ENCODE measurements at regions not wholly inside any gene's neighbourhood (a gene's known extent, or its start where the extent isn't known, plus 50 kb on each side); places are given as distances from the start of the nearest gene placed in this dataset.

DNA sequence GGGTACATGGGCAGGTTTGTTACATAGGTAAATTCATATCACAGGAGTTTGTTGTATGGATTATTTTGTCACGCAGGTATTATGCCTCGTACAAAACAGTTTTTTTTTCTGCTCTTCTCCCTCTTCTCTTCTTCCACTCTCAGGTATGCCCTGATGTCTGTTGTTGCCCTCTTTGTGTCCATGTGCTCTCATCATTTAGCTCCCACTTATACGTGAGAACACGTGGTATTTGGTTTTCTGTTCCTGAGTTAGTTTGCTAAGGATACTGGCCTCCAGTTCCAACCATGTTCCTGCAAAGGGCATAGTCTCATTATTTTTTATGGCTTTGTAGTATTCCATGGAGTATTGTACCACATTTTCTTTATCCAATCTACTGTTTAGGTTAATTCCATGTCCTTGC is 65.7 kb downstream of the UNC5CL start:
- DNase-seq (ENCODE audit: low spot score), result no peak

DNA sequence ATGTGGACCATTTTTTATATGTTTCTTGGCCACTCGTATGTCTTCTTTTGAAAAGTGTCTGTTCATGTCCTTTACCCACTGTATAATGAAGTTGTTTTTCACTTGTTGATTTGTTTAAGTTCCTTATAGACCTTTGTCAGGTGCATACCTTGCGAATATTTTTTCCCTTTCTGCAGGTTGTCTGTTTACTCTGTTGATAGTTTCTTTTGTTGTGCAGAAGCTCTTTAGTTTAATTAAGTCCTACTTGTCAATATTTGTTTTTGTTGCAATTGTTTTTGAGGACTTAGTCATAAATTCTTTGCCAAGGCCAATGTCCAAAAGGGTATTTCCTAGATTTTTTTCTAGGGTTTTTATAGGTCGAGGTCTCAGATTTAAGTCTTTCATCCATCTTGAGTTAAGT is 66.2 kb downstream of the UNC5CL start:
- no peak for DNase-seq (ENCODE audit: low spot score)

DNA sequence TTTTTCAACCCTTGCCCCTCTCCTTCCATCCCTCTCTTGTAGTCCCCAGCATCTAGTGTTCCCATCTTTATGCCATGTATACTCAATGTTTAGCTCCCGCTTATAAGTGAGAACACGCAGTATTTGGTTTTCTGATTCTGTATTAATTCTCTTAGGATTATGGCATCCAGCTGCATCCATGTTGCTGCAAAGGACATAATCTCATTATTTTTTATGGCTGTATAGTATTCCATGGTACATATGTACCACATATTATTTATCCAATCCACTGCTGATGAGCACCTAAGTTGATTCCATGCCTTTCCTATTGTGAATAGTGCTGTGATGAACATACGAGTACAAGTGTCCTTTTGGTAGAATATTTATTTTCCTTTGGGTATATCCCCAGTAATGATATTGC is 66.8 kb downstream of the UNC5CL start:
- DNase-seq (ENCODE audit: low spot score), result no peak

DNA sequence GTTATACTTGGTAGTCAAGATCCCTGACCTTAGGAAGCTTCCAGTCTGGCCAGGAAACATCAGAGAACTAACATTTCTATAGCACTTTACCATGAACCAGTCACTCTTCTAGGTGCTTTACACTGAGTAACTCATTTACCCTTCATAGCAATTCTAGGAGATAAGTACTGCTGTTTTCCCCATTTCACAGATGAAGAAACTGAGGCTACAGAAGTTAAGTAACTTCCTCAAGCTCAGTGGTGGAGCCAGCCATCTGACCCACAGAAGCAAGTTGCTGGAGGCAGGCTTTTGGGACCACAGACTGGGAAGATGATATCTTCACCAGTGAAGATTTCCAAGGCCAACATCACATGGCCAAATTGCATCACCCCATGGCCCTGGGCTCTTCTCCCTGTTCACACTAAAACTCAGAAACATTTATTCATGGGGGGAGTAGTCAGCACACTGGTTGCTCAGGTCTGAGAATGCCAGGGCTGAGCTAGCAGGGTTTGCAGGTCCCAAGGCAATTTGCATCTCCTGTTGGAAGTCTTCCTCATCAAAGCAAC is 70.3 kb downstream of the UNC5CL start:
- DNase-seq (ENCODE audit: low spot score), result no peak

DNA sequence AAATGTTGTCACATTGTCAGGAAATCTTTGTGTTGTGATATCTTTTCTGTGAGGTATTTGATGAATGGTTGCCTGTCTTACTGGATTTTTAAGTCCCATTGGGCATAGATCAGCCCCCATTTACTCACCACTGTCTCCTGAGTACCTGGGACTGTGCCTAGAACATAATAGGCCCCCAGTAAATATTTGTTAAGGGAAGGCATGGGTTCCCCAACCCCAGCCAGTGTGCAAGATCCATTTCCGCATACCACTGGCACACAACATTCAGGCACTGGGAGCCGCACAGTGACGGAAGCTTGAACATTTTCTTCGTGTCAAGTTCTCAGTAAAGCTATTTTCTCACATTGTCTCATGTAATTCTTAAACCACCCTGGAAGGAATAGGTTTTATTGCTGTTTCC is 72.2 kb downstream of the UNC5CL start:
- DNase-seq (ENCODE audit: low spot score), result no peak

DNA sequence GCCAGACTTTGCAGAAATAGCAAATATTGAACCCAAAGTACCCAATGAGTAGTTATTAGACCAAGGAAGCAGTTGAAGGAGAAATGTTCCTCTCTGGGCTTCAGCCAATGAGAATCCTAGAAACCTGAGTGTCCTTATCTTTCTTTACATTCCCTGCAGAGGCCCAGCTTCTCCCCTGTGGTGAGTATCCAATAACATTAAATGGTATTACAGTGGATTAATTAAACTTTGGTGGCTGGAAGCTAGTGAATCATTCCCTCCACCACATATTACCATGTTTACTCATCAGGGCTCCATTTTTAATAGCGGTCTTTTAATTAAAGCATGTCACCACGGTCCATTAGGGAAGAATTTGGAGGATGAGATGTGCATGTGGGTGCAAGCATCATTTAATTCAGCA is 74.0 kb downstream of the UNC5CL start:
- no peak for DNase-seq (ENCODE audit: low spot score)

DNA sequence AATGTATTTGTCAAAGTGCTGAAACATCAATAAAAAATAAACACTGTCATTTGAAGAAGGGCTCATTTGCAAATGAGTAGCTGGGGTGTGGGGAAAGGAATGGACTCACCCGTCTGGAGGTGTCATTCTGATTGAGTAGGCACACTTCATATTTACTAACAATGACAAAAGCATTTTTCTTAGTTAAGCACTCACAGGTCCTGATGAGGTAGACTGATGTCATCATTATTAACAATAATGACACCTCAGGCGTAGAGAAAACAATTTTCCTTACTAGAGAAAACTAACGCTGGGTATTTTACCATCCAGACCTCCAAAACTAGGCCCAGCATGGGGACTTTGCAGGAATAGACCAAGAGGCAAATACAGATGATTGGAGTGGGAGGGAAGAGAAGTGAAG is 76.0 kb downstream of the UNC5CL start:
- no peak for DNase-seq (ENCODE audit: low spot score)

DNA sequence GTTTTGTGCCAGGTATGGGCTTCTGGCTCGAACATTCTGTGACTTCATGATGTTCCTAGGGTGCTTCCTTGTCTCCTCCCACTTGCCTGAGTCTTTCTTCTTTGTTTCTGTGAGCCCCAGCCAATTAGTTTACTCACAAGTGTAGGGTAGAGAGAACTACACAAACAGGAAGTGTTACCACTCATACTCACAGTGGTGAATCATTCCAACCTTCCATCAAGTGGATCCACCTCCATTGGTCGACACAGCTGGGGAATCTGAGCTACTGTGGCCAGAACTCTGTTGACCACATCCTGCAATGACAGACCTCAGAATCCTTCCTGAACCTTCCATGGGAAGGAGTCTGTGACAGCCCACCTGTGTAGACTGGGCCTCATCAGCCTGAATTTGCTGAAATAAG is 76.8 kb downstream of the UNC5CL start:
- no peak for DNase-seq (ENCODE audit: low spot score)

DNA sequence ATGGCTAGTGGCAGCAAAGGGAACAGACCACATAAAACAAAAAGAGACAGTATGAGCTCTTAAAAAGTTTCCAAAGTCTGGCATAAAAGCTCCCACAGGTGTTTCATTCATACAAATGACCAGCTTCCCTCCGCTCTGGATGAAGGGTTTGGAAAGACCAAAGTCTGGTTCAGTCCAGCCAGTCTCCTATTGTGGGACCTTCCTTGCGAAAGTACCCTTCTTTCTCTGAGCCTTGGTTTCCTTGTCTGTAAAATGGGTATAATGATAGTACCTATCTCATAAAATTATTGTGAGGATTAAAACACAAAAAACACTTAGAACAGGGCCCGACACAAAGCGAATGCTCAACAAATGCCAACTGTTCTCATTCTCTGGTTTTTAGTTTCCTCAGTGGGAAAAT is 77.2 kb downstream of the UNC5CL start:
- no peak for DNase-seq (ENCODE audit: low spot score)

DNA sequence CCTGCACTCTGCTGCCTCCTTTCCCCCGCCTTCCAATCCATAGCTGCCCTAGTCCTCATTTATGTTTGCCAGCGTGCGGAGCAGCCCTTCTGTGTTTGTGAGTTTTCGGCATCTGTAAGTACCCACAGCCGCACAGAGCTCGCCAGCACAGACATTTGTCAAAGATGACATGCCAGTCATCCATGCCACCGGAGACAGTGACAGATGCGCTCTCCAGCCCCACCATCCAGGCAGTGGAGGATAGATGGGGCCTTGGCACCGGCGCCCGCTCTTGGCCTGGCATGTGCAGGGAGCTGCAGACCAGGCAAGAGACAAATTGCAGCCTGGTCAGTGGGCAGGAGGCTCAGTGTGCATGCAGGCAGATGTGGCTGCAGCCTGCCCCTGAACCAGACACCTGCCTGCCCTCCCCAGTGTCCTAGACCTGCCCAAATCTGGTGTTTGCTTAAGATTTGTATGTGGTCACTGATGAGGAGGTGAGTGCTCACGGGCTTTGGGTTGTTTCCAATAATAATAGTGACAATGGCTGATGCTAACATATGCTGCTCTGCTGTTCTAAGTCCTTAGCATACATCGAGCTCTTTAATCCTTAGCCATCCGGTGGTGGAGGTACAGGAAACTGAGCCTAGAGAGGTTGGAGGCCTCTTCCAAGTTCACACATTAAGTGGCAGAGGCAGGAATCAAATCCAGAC is 78.1 kb downstream of the UNC5CL start:
- no peak for DNase-seq (ENCODE audit: low spot score)

DNA sequence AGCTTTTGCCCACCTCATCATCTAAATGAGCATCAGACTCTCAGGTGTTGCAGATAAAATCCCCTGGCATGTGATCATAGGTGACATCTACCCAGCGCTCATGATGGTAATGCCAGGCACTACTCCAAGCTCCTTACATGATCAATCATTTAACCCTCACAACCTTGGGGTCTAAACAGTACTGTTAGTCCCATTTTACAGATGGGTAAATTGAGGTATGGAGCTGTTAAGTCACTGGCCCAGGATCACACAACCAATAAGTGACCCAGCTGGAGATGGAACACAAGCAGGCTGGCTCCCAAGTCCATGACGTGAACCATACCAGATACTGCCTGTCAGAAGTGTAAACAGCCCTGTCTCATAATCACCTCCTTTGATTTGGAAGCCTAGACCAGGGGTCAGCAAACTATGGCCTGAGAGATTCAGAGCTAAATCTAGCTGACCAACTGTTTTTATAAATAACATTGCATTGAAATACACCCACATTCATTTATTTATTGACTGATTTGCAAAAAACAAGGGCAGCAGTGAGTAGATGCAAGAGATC is 79.2 kb downstream of the UNC5CL start:
- DNase-seq (ENCODE audit: low spot score), result no peak

DNA sequence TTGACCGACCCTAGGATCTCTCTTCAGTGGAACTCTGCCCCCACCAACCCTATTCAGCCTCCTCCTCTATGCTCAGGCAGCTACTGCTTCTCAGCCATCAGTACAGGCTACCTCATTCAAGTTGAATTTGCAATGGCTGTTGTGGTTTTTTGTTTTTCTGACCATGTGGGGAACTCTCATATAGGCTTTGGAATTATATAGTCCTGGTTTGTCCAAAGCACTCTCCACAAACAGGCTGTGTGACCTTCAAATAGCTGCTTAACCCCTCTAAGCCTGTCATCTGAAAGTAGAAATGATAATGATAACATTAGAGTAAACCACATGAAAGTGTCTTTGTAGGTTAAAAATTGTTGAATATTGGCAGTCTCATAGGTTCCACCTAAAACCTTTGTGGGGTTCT is 80.3 kb downstream of the UNC5CL start:
- DNase-seq (ENCODE audit: low spot score), result no peak

DNA sequence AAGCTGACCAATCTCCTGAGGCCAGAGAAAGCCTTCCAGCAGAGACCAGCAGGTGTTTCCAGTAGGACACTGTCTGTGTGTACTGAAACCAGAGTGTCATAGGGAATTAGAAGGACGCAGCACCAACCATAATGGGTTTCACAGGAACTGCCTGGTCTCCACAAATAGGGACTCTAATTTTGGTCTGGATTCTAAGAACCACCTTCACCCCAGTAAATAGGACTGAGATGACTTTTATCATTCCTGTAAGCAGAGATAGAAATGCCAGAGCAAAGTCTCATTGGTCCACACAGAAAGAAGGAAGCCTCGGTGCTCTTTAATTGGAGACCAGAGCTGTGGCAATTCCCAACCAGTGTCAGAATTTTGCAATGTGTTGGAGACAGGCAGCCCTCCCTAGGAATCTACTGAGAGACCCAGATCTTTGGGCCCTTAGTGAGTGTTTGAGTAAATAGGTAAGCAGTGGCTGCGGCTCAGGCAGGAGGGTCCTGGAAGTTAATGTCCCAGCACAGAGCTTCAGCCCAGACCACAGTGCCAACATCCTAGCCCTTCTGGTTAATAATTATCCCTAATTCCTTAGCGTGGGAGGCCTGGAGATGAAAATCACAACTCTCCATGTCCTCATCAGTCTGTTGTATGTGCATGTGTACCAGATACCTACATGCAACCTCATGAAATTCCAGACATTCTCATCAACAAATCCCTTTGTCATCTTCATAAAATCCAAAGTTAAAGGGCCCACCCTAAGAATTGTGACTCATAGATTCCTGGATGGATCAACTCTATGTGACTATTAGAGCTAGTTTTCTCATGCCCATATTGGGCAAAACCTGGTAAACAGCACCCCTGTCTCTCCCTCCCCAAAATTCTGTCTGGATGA is 81.2 kb downstream of the UNC5CL start:
- peak; percentile 18 for DNase-seq (ENCODE audit: low spot score)

DNA sequence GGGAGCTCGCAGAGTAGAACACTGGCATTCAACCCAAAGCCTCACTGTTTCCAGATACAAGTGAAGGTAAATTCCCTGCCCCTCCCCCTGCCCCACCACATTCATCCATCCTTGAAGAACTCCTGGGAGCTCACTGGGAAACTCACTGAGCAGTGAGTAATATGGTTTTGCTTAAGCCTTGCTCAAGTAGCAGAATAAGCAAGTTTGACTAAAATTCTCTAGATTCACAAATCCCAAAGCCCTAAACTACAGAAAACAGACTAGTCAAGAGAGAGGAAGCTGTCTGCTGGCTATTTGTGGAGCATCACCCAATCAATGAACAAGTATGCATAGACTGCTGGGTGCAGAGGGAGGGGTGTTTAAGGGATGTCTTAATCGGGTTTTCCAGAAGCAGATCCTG is 82.1 kb downstream of the UNC5CL start:
- DNase-seq (ENCODE audit: low spot score), result no peak

DNA sequence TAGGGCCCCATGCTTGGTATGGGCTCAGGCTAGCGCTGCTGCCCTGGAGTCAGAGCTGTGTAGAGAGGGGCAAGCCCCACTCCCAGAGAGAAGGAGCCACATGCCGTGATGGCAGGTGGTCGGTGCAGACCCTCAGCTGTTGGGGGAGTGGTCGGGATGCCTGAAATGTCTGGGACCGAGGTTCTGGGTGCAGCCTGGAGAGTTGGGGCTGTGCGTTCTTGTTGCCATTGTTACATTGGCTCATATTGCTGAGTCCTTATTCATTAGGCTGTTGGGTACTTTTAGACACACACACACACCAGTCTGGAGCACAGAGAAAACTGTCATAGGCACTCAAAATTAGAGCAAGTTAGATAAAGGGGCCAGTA is 83.9 kb downstream of the UNC5CL start:
- DNase-seq (ENCODE audit: low spot score), result no peak

DNA sequence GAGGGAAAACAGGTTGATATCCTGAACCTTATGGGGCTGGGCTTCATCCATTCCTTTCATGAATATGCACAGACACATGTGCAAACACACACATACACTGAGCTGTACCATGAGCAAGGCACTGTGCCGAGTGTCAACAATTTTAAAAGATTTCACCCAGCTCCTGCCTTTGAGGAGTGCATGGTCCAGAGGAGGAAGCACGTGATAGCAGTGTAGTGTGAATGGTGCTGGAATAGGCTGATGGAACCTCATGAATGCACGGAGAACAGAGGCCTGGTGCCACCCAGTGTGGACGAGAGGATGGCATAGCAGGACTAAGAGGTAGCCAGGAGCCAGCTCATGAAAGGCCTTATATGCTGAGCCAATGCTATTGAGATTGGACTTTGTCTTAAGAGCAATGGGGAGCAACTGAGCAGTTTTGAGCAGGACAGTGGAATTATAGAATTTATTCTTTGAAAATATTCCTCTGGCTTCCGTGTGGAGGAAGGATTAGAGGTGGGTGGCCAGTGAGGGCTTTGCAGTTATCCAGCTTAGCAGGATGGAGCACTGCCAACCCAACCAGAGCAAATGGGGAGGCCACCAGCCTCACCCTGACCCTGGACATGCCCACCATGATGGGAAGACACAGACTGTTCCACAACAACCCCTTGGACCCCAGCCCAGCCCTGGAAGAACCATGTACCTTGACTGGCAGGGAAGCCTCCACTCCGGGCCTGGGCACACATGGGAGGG is 84.4 kb downstream of the UNC5CL start:
- no peak for DNase-seq (ENCODE audit: low spot score)

DNA sequence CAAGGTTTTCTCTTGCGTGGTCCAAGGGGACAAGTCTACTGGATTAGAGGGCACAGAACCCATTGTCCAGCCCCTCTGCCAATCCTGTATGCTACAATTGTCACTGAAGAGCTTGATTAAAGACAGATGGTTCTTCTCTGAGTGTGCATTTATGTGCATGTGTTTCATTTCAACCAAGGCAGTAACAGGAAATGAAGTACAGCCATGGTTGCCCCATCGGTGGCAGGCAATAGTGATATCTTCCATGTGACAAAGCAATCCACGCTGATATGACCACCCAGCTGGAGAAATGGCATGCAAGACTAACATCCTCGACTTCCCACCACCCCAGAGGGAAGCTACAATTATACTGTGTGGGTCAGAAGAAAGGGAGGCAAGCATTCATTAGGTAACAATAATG is 85.5 kb downstream of the UNC5CL start:
- DNase-seq (ENCODE audit: low spot score), result no peak

DNA sequence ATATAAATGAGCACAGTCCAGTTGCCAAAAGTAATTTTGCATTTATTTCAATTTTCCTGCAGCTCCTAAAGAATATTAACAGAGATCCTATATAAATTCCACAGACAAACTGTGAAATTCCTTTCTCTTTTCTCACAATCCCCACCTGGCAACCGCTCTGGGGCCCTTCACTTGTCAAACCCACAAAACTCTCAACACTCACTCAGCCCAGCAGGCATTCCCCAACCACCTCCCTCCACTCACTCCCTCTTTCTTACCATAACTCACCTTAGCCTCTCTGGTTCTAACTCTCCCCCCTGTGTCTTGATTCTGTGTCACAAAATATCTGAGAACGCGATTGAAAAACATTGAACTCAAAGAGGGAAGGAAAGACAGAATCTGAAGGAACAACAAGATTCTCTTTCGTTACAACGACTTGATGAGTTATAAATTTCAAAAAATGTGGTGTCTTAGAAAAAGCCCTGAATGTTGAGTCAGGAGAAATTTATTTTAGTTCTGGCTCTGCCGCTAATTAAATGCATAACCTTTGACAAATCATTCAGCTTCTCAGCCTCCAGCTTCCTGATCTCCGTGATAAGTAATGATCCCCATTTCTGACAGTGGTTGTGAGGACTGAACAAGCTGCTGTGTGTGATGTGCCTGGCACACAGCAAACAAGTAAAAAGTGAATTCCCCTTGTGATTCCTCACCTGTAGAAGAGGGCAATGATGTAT is 87.9 kb downstream of the UNC5CL start:
- DNase-seq (ENCODE audit: low spot score), result no peak

DNA sequence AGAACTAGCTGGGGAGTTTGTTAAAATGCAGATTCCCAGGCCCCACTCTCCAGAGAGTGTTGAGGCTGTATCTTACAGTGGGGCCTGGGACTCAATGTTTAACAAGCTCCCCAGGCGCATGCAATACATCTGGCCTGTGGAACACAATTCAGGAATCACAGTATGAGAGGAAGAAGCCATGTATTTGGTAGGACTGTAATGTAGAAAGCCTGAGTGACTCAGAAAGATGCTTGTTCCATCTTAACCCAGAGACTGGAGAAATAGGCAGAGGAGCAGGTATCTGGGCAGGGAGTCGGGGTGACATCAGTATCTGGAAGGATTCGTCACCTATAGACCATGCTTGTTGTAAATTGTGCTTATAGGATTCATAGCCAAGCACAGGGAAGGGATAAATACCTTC is 90.5 kb downstream of the UNC5CL start:
- no peak for DNase-seq (ENCODE audit: low spot score)

DNA sequence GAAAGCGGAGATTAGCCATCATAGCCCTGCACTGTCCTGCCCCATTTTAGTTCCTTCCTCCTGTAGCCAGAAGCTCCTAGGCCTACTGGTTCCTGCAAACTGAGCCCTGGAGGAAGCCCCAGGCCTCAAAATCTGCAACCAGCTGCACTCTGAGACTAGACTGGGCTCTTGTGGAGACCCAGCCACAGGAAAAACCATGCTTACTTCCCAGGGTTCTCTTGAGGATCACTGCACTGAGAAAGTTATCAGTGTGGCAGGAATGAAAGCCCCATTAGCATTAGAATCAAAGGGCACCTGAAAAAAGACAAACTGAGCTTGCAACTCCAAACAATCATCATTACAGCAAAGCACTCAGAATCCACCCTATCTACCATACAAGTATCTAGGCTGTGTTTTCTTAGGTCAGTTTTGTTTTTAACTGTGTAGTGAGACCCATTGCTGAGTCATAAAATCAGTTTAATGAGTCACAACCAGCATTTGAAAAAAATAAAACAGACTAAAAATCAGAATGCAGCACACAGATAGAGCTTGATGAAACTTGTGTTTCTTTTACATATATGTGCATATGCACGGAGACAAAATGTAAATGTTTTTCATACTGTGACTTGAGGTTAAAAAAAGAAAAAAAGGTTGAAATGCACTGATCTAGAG is 91.0 kb downstream of the UNC5CL start:
- no peak for DNase-seq (ENCODE audit: low spot score)

DNA sequence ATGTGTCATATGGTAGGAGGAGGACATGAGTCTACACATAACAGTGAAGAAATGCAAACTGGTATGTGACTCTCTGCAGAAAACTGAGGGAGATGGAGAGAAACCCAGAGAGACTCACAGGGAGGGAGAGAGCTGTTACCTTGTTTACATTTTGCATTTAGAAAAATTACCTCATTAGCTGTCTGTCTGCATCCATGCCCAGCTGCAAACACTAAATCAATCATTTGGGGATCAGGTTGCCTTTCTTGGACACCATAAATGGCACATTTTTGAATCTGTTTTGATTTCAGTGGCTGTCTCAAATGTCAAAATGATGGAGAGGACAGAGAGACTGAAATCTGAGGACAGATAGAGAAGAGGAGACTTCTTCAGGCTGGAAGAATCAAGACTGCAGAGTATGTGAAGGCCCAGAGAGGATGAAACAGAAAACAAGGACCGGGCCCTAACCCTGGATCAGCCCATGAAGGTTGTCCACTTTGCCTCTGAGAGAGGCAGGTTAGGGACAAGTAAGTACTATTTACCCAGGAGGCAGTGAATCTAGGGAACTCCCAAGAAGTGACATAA is 92.2 kb downstream of the UNC5CL start:
- DNase-seq (ENCODE audit: low spot score), result no peak

All from HuH-7 (cell line).